HL-60 (cell line): ENCODE measurements at regions not wholly inside any gene's neighbourhood (a gene's known extent, or its start where the extent isn't known, plus 50 kb on each side); places are given as distances from the start of the nearest gene placed in this dataset.

Experiments used
- DNase-seq, 2 experiments: peaks; one replicate each; pipeline ENCODE4 v3.0.0-alpha.2; 2010 to 2020; ENCODE audit warnings: low read depth in 1 of 2, low spot score in 1 of 2
- H3K27ac ChIP-seq: fragments of 250-450 bp; sonication (Bioruptor Pico); replicated peaks from 2 replicates; pipeline ENCODE4 v1.5.1; 2020; ENCODE audit warnings: mild to moderate bottlenecking, moderate library complexity
- H3K27me3 ChIP-seq: fragments of 250-450 bp; sonication (Bioruptor Pico); 2 replicates; pipeline ENCODE4 v1.5.1; 2021; ENCODE audit warnings: mild to moderate bottlenecking, moderate library complexity; ENCODE audit not compliant: insufficient read depth, poor library complexity, severe bottlenecking
- H3K4me3 ChIP-seq: replicated peaks from 2 replicates; pipeline ENCODE4 v1.5.1; 2011; ENCODE audit warnings: mild to moderate bottlenecking, control low read depth, low read length; ENCODE audit not compliant: insufficient read depth
- CTCF ChIP-seq: IDR thresholded peaks from one replicate; pipeline ENCODE4 v1.5.1; 2011; ENCODE audit warnings: low read length, control low read depth, inconsistent platforms; ENCODE audit not compliant: insufficient read depth
- GABPA ChIP-seq: IDR thresholded peaks from 2 replicates; pipeline ENCODE4 v1.6.1; 2012; ENCODE audit warnings: low read depth
- POLR2AphosphoS5 ChIP-seq: IDR thresholded peaks from 2 replicates; pipeline ENCODE4 v1.6.1; 2012; ENCODE audit warnings: low read depth
- REST ChIP-seq: IDR thresholded peaks from 2 replicates; pipeline ENCODE4 v1.6.1; 2012; ENCODE audit warnings: low read depth; ENCODE audit not compliant: insufficient replicate concordance
- SPI1 ChIP-seq: IDR thresholded peaks from 2 replicates; pipeline ENCODE4 v1.6.1; 2012; ENCODE audit warnings: low read depth, mild to moderate bottlenecking, borderline replicate concordance

GRCh38 chr11:92441443-92441726 lies 216.8 kb downstream of the FAT3 start:
- no peak for DNase-seq
- Histone ChIP-seq H3K27ac (no peak overlapping the region), H3K4me3 (no peak overlapping the region), H3K27me3 (no peaks in the 10 kb centered on the region)
- TF ChIP-seq REST (no peak), GABPA (no peak), POLR2AphosphoS5 (no peak), SPI1 (no peak), CTCF (no peak)

- no peak for DNase-seq
Measured at GRCh38 chr11:92443199-92443598, 218.6 kb downstream of the FAT3 start.

GRCh38 chr11:92447586-92447985 lies 223.0 kb downstream of the FAT3 start:
- Histone ChIP-seq H3K27ac (no peak overlapping the region), H3K4me3 (no peak overlapping the region), H3K27me3 (no peaks in the 10 kb centered on the region)
- DNase-seq = no peak
- no peak for TF ChIP-seq CTCF
- no peak for TF ChIP-seq POLR2AphosphoS5
- no peak for TF ChIP-seq GABPA
- TF ChIP-seq SPI1 = no peak
- no peak for TF ChIP-seq REST

More at GRCh38 chr11:92443199-92443598, 218.6 kb downstream of the FAT3 start:
- TF ChIP-seq CTCF = no peak
- TF ChIP-seq SPI1 = no peak
- TF ChIP-seq REST = no peak
- no peak for TF ChIP-seq GABPA
- TF ChIP-seq POLR2AphosphoS5 = no peak
- Histone ChIP-seq H3K4me3 (no peak overlapping the region), H3K27ac (no peak overlapping the region), H3K27me3 (no peaks in the 10 kb centered on the region)
